ENCODE measurements at regions not wholly inside any gene's neighbourhood (a gene's known extent, or its start where the extent isn't known, plus 50 kb on each side); places are given as distances from the start of the nearest gene placed in this dataset.

DNA sequence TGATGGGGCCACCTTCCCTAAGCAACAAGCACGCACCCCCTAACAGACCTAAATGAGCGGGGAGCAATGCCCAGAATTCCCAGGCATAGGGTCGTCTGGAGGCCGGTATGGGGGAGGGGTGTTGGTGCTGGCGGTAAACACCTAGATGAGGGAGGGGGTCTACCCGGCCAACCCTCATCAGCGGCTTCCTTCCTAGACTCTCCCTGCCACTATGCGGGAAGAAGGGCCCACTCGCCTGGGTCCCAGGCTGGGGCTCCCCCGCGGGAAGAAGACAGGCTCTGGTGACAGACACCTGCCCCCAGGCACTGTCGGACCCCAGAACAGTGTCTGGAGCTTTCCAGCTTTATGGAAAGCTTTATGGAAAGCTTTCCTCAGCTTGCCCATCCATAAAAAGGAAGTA, 519.0 kb upstream of the SEMA6A start (continued):
- TF ChIP-seq, protein P1, sequence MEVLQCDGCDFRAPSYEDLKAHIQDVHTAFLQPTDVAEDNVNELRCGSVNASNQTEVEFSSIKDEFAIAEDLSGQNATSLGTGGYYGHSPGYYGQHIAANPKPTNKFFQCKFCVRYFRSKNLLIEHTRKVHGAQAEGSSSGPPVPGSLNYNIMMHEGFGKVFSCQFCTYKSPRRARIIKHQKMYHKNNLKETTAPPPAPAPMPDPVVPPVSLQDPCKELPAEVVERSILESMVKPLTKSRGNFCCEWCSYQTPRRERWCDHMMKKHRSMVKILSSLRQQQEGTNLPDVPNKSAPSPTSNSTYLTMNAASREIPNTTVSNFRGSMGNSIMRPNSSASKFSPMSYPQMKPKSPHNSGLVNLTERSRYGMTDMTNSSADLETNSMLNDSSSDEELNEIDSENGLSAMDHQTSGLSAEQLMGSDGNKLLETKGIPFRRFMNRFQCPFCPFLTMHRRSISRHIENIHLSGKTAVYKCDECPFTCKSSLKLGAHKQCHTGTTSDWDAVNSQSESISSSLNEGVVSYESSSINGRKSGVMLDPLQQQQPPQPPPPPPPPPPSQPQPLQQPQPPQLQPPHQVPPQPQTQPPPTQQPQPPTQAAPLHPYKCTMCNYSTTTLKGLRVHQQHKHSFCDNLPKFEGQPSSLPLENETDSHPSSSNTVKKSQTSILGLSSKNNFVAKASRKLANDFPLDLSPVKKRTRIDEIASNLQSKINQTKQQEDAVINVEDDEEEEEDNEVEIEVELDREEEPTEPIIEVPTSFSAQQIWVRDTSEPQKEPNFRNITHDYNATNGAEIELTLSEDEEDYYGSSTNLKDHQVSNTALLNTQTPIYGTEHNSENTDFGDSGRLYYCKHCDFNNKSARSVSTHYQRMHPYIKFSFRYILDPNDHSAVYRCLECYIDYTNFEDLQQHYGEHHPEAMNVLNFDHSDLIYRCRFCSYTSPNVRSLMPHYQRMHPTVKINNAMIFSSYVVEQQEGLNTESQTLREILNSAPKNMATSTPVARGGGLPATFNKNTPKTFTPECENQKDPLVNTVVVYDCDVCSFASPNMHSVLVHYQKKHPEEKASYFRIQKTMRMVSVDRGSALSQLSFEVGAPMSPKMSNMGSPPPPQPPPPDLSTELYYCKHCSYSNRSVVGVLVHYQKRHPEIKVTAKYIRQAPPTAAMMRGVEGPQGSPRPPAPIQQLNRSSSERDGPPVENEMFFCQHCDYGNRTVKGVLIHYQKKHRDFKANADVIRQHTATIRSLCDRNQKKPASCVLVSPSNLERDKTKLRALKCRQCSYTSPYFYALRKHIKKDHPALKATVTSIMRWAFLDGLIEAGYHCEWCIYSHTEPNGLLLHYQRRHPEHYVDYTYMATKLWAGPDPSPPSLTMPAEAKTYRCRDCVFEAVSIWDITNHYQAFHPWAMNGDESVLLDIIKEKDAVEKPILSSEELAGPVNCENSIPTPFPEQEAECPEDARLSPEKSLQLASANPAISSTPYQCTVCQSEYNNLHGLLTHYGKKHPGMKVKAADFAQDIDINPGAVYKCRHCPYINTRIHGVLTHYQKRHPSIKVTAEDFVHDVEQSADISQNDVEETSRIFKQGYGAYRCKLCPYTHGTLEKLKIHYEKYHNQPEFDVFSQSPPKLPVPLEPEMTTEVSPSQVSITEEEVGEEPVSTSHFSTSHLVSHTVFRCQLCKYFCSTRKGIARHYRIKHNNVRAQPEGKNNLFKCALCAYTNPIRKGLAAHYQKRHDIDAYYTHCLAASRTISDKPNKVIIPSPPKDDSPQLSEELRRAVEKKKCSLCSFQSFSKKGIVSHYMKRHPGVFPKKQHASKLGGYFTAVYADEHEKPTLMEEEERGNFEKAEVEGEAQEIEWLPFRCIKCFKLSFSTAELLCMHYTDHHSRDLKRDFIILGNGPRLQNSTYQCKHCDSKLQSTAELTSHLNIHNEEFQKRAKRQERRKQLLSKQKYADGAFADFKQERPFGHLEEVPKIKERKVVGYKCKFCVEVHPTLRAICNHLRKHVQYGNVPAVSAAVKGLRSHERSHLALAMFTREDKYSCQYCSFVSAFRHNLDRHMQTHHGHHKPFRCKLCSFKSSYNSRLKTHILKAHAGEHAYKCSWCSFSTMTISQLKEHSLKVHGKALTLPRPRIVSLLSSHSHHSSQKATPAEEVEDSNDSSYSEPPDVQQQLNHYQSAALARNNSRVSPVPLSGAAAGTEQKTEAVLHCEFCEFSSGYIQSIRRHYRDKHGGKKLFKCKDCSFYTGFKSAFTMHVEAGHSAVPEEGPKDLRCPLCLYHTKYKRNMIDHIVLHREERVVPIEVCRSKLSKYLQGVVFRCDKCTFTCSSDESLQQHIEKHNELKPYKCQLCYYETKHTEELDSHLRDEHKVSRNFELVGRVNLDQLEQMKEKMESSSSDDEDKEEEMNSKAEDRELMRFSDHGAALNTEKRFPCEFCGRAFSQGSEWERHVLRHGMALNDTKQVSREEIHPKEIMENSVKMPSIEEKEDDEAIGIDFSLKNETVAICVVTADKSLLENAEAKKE (CRISPR knock-in tag; IDR thresholded peaks at IDR 0.05) = no peak
- TF ChIP-seq, protein P2, sequence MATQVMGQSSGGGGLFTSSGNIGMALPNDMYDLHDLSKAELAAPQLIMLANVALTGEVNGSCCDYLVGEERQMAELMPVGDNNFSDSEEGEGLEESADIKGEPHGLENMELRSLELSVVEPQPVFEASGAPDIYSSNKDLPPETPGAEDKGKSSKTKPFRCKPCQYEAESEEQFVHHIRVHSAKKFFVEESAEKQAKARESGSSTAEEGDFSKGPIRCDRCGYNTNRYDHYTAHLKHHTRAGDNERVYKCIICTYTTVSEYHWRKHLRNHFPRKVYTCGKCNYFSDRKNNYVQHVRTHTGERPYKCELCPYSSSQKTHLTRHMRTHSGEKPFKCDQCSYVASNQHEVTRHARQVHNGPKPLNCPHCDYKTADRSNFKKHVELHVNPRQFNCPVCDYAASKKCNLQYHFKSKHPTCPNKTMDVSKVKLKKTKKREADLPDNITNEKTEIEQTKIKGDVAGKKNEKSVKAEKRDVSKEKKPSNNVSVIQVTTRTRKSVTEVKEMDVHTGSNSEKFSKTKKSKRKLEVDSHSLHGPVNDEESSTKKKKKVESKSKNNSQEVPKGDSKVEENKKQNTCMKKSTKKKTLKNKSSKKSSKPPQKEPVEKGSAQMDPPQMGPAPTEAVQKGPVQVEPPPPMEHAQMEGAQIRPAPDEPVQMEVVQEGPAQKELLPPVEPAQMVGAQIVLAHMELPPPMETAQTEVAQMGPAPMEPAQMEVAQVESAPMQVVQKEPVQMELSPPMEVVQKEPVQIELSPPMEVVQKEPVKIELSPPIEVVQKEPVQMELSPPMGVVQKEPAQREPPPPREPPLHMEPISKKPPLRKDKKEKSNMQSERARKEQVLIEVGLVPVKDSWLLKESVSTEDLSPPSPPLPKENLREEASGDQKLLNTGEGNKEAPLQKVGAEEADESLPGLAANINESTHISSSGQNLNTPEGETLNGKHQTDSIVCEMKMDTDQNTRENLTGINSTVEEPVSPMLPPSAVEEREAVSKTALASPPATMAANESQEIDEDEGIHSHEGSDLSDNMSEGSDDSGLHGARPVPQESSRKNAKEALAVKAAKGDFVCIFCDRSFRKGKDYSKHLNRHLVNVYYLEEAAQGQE (IDR thresholded peaks at IDR 0.05; ENCODE audit: unreplicated experiment) = no peak
- TF ChIP-seq ZNF331 (CRISPR knock-in tag; IDR thresholded peaks at IDR 0.05; ENCODE audit: low read depth) = no peak

DNA sequence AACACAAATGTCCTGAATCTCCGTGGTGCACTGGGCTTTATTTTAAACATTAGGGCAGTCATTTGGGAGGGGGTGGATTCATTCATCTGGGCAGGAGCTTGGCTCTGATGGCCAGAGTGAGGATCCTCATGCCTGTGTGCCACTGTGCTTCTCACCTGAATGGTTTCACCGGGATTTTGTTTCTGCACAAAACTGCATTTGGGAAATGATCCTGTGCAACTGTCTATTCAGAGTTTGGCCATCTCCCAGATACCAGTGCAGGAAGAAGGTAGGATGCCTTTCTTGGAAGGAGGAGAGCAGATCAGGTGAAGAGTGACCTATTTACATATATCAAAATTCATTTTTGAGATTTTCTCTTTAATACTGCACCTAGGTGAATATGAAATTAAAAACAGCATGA, 514.4 kb upstream of the SEMA6A start:
- TF ChIP-seq JUNB (IDR thresholded peaks at IDR 0.05; ENCODE audit: unreplicated experiment) (no peak), STAT1 (IDR thresholded peaks at IDR 0.05; ENCODE audit: unreplicated experiment) (no peak)
- TF ChIP-seq, protein P1 (CRISPR knock-in tag; IDR thresholded peaks at IDR 0.05) = no peak
- ATAC-seq (no peak), DNase-seq (ENCODE audit: low spot score) (no peak)
- Histone ChIP-seq H3F3A (replicated peaks; ENCODE audit: low read depth) (no peaks in the 10 kb centered on the region), H4K20me1 (replicated peaks; ENCODE audit: insufficient read depth) (no peaks in the 10 kb centered on the region), H3K9me2 (ENCODE audit: insufficient read depth) (no peaks in the 10 kb centered on the region), H3K4me2 (no peak overlapping the region), H3K4me1 (ENCODE audit: insufficient read depth) (no peaks in the 10 kb centered on the region), H2AFZ (no peak overlapping the region), H3K79me2 (replicated peaks; ENCODE audit: insufficient read depth) (no peaks in the 10 kb centered on the region), H3K4me3 (no peak overlapping the region), H3K27me3 (ENCODE audit: insufficient read depth) (no peaks in the 10 kb centered on the region), H3K27ac (ENCODE audit: low read depth) (no peak overlapping the region), H3K36me3 (ENCODE audit: insufficient read depth) (no peaks in the 10 kb centered on the region)
- no peaks in the 10 kb centered on the region for H3K9me3 Mint-ChIP-seq
- no peaks in the 10 kb centered on the region for H3K27me3 Mint-ChIP-seq (ENCODE audit: insufficient read depth, low read depth, poor library complexity)
- H3K4me3 Mint-ChIP-seq = no peak overlapping the region
- H3K36me3 Mint-ChIP-seq (ENCODE audit: low read depth) = no peaks in the 10 kb centered on the region
- H3K4me1 Mint-ChIP-seq = no peaks in the 10 kb centered on the region
- no peak overlapping the region for H3K27ac Mint-ChIP-seq

Data from GM23338 (cell line).